Hematopoietic multipotent progenitor cell treated with erythropoietin and hydrocortisone succinate and interleukin-3 and kit ligand, for 17 days (in vitro differentiated cells): ENCODE measurements at regions not wholly inside any gene's neighbourhood (a gene's known extent, or its start where the extent isn't known, plus 50 kb on each side); places are given as distances from the start of the nearest gene placed in this dataset.

ENCODE experiments used
- DNase-seq: peaks from one replicate; pipeline ENCODE4 v3.0.0-alpha.2; 2015; ENCODE audit warnings: low spot score

- peak; percentile 48 for DNase-seq
Observed at GRCh38 chr3:42012935-42013690, 51.2 kb upstream of the ULK4 start.

DNA sequence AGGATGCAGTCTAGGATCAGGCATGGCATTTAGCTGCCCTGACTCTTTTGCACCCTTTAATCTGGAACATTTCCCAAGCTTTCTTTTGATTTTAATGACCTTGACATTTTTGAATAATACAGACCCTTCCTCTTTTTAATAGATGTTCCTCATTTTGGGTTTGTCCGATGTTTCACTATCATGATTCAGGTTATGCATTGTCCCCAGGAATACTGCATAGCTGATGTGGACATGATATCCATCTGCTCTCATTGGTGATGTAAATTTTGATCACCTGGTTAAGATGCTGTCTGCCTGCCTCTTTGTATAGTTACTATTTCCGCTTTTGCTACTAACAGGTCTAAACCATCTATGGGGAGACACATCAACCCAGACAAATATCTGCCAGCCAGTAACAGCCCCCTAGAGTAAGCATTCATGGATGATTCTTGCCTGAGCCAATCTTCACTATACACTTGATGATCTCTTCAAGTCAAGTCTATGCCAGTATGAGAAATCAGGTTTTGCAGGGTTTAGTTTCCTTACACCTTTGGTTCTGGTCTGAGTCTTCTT lies 50.6 kb upstream of the ULK4 start:
- no peak for DNase-seq
